ENCODE measurements at regions not wholly inside any gene's neighbourhood (a gene's known extent, or its start where the extent isn't known, plus 50 kb on each side); places are given as distances from the start of the nearest gene placed in this dataset.

GRCh38 chr2:188776634-188777033 lies 197.5 kb upstream of the COL3A1 start:
- in situ Hi-C loops (cut with MboI; ENCODE audit: low sequenced_read_pairs, unreplicated experiment) = no loop called here
- no peak for TF ChIP-seq CTCF (IDR thresholded peaks at IDR 0.05; ENCODE audit: borderline replicate concordance, control extremely low read depth, extremely low read depth, insufficient read depth, missing control alignments)

GRCh38 chr2:188784269-188784762 lies 189.9 kb upstream of the COL3A1 start:
- in situ Hi-C loops (cut with MboI; ENCODE audit: low sequenced_read_pairs, unreplicated experiment) = no loop called here
- DNase-seq (ENCODE audit: low spot score) = no peak
- TF ChIP-seq CTCF (IDR thresholded peaks at IDR 0.05; ENCODE audit: borderline replicate concordance, control extremely low read depth, extremely low read depth, insufficient read depth, missing control alignments) = no peak

More at GRCh38 chr2:188776634-188777033, 197.5 kb upstream of the COL3A1 start:
- no peak for DNase-seq (ENCODE audit: low spot score)

- in situ Hi-C loops (cut with MboI; ENCODE audit: low sequenced_read_pairs, unreplicated experiment) = no loop called here
- no peak for TF ChIP-seq CTCF (IDR thresholded peaks at IDR 0.05; ENCODE audit: borderline replicate concordance, control extremely low read depth, extremely low read depth, insufficient read depth, missing control alignments)
- DNase-seq (ENCODE audit: low spot score) = no peak
Observed at GRCh38 chr2:188785061-188785460, 189.1 kb upstream of the COL3A1 start.

- no peak for TF ChIP-seq CTCF (IDR thresholded peaks at IDR 0.05; ENCODE audit: borderline replicate concordance, control extremely low read depth, extremely low read depth, insufficient read depth, missing control alignments)
- in situ Hi-C loops (cut with MboI; ENCODE audit: low sequenced_read_pairs, unreplicated experiment) = no loop called here
- no peak for DNase-seq (ENCODE audit: low spot score)
Observed at GRCh38 chr2:188785490-188785889, 188.7 kb upstream of the COL3A1 start.

- in situ Hi-C loops (cut with MboI; ENCODE audit: low sequenced_read_pairs, unreplicated experiment) = no loop called here
- no peak for DNase-seq (ENCODE audit: low spot score)
- no peak for TF ChIP-seq CTCF (IDR thresholded peaks at IDR 0.05; ENCODE audit: borderline replicate concordance, control extremely low read depth, extremely low read depth, insufficient read depth, missing control alignments)
Observed at GRCh38 chr2:188786368-188786841, 187.8 kb upstream of the COL3A1 start.

GRCh38 chr2:188787021-188787657 lies 187.0 kb upstream of the COL3A1 start:
- no peak for DNase-seq (ENCODE audit: low spot score)
- in situ Hi-C loops (cut with MboI; ENCODE audit: low sequenced_read_pairs, unreplicated experiment) = no loop called here
- no peak for TF ChIP-seq CTCF (IDR thresholded peaks at IDR 0.05; ENCODE audit: borderline replicate concordance, control extremely low read depth, extremely low read depth, insufficient read depth, missing control alignments)

Data from GM13976 (cell line).